Stimulated activated CD4-positive, alpha-beta T cell treated with anti-CD3 and anti-CD28 coated beads, Interleukin-2, amount 100 ng/mL, for 4 hours (primary cell): ENCODE measurements at regions not wholly inside any gene's neighbourhood (a gene's known extent, or its start where the extent isn't known, plus 50 kb on each side); places are given as distances from the start of the nearest gene placed in this dataset.
"Not testable (repeated sequence)": the region's sequence is repeated elsewhere in the genome, so short reads cannot be mapped to it uniquely, and the experiment has no call there.

ENCODE experiments used
- DNase-seq: peaks from one replicate; pipeline ENCODE4 v3.0.0-alpha.2; 2020; ENCODE audit warnings: low read depth

DNA sequence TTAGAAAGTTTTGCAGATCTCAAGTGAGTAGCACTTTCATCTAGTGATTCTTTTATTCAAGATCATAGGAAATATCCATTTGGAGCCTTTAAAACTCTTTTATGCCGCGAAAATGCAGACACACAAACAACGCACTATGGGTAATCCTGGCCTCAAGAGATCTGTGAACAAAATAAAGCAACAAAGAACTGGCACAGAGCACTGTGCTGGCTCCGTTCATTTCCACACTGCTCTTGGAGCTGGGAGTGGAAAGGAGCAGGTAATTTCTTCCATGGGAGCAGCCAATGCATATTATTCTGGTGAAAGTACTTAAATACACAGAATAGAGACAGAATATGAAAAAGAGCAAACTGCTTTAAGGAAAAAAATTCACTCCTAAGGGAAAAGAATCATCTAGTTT, 172.7 kb upstream of the FRG1 start:
- no peak for DNase-seq

DNA sequence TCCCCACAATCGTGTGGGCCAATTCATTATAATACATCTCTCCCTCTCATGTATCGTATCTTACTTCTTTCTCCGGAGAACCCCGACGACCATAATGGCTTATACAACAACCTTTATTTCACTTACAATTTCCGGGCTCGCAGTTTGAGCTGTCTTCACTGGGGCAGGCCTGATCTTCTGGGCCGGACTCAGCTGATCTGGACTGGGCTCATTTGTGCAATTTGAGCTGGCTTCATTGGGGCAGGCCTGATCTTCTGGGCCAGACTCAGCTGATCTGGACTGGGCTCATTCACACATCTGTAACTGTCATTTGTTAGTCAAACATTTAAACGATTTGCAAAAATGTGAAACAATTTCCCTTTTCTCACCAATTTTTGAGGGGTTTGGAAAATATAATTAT, 171.5 kb upstream of the FRG1 start:
- no peak for DNase-seq

DNA sequence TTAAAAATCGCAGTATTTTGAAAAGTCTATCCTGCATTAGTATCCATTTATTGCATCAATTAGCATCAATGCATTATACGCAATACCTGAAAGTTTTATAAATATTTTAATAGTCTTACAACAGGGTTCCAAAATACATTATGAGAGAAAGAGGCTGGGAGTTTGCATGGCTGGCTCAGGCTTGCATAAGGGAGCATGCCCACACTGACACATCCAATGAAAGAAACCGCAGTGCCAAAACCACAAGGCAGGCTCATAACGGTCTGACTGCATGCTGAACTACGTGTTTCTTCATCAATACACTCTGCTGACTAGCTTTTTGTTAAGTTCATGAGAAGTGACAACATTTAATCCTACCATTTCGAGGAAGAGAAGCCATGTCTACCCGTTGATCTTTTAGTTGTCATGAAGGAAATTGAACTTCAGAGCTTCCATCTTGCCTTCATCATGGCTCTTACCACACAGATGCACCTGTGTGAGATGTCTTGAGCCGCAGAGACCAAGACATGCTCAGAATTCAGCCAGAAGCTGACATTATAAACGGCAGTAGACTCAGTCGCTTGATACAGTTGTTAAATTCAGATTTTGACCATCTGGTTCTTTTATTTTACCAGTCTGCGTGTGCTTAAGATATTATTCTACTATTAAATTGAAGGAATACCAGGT, 168.8 kb upstream of the FRG1 start:
- DNase-seq, result no peak

DNA sequence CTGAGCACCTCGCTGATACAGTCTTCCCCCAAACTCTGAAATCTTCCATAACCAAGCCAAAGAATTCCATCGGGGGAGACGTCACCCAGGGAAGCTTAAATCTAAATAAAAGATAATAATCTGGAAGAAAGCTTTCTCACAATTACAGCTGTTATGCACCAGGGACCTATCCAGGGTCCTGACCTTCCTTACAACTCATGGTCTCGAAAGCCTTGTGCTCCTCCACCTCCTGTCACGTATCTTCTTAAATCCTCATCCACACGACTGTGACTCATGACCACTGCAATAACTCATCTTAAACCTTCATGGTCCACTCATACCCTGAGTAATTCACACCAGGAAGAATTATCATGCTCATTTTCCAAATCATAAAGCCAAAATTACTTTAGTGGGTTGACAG, 166.8 kb upstream of the FRG1 start:
- no peak for DNase-seq

DNA sequence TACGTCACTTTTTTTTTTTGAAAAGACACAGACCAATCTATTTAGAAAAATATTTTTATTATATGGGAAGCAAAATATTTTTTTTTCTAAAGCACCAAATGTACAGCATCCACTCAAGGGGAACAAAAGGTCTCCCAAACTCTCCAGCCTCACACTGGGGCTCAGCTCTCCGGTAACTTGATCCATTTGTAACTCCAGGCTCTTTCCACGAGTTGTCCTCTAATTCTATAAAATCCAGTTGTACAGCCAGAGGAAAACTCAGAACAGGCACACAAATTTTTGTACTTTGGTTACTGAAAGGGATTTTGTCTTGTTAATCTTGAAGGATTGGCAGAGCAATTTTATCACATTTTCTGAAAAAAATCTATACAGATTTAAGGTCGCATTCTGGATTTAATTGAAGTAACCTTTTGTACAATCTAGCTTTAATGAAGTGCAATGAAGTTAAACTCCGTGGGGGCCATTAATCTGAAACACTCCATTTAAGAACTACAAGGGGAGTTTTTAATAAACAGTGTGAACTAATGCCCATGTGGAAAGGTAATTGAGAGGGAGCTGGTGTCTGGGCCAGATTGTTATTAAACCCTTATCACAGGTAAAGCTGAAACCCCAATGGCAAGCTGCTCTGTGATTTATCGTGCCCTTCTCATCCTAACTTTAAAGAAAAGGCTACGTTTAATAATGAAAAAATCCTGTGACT, 161.2 kb upstream of the FRG1 start:
- no peak for DNase-seq

DNA sequence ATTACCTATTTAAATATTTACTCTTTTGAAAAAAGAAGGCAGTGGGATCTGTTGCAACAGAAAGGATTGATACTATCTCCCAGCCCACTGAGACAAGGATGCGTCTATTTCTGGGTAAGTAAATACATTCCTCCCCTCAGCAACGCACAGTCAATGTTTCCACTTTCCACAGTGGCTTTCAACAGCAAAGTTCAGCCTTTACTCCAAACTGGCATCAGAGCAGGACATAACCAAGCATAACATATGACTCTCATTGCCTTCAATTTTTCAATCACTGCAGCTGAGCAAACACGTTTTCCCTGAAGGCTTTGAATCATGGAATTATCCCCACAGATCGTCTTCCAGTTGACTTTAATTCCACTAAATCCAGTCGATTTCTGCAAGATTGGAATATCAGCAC, 160.3 kb upstream of the FRG1 start:
- DNase-seq, result no peak

DNA sequence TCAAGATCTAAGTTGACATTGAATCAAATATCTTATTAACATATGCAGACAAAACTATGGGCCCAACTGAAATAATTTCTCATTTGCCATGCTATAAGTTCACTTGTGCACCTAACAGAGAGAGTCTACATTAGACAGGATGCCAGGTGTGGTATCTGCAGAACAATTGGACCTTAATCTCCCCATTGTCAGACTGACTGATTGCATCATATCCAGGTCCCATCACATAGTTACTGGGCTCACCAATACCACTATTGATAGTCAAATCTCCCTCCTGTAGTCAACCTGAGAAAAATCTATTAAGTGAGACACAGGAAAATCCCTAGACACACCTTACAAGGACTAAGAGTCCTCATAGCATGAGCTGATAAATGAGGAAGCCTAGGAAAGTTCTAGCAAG, 156.0 kb upstream of the FRG1 start:
- no peak for DNase-seq

DNA sequence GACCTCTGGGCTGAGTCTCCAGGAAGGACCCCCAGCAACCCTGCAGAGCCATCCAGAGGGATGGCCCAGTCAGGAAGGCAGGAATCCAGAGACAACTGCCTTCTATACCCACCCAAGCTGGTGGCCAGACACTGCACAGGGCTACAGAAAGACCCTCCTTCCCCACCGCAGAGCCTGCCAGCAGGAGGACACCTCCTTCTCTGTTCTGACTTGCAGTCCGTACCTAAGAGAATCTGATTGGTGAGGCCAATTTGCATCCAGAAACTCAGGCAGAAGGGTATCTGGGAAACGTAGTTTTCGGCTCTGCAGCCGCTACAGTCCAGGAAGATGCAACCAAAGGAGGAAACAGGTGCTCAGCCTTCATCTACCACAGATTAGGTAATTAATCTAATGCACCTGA, 155.4 kb upstream of the FRG1 start:
- DNase-seq, result no peak

DNA sequence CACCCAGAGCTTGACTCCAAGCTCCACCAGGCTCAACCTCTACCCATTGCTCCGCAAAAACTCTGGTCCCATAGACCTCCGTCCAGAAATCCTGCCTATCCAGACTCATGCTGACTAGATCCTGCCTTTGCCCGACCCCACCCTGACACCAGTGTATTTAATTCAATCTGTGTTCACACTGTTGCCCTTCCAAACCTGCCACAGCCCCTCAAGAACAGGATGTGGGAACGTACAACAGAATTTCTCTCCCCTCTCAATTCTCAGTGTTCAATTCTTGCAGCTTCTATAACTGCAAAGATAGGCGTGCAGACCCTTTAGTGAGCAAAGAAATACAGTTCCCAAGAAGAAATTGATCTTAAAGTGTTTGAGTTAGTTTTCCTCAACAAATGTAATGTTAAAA, 154.2 kb upstream of the FRG1 start:
- DNase-seq, result no peak

DNA sequence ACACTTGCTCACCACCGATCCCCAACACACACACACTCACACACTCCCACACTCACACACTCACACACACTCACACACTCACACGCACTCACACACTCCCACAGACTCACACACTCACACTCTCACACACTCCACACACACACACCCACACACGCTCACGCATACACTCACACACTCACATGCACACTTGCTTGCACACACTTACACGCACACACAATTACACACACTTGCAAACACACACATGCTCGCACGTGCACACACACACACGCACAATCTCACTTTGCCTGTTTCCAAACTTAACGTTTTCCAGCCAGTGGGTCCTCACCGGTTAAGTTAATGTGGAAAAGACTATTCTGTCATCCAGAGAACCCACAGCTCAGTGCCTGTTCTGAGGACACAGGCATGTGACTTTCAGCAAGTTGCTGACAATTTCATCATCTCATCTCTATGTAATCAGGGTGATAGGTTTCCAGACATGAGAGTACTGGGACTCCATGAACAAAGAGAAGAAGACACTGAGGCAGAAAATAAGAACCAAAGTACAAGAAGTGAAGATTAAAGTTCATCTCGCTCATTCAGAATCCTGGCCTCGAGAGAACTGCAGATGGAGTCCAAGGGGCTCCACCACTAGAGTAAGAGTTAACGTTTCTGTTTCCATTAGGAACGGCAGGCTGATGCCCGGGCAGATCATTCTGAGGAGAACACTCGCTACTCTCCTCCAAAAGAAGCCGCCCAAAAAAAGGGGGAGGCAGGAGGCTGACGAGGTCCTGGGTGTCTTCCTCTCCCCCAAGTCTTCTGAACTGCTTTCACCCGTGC, 153.2 kb upstream of the FRG1 start:
- DNase-seq, result no peak

DNA sequence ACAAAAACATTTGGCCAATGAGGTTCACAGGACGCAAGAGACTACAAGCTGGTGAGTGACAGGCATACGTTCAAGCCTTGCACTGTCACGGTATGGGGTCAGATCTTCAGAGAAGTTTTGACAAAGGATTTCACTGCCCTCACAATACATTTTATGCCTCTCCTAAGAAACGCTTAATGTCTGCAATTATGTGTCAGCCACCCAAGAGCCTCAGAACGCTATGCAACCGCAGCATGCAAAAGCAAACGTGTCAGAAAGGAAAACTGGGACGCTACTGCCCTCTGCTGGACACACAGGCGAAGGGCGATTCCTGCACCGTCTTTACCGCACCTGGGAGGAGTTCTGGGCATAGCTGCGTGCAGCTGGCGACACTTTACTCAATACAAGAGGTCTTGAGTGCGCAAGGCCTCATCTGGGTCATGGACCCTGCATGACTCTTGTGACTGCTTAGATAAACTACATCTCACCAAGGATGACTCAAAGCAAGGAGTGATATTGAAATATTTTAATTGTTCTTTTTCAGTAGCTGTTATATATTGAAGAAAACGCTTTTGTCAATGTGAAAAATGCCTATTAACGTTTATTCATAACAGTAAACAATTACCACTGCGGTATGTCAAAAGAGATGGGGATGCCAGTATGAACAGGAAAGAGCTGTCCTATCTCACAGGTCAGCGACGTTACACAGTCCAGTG, 147.6 kb upstream of the FRG1 start:
- peak; percentile 13 for DNase-seq

DNA sequence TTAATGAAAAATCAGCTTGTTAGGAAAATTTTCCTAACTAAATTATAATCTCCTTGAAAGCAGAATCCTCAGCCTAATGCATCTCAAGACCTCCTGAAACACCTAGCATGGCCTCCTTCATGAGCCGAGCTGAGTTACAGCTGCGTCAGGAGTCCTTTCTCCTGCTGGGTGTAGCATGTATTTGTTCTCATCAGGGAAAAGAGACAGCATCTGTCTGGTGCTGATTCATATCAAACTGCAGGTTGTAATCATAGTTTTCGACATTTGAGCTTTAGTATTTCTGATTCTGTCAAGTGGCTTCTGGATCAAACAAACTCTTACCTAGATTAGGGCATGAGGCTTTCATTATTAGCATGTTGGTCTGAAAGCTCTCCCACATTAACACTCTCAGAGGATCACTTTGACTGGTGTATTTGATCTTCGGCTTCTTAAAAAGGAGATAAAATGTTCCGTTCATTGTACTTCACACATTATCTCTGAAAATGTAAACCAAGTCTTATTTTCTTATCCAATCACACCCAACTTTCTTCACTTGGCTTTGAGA, 140.1 kb upstream of the FRG1 start:
- DNase-seq, result no peak

DNA sequence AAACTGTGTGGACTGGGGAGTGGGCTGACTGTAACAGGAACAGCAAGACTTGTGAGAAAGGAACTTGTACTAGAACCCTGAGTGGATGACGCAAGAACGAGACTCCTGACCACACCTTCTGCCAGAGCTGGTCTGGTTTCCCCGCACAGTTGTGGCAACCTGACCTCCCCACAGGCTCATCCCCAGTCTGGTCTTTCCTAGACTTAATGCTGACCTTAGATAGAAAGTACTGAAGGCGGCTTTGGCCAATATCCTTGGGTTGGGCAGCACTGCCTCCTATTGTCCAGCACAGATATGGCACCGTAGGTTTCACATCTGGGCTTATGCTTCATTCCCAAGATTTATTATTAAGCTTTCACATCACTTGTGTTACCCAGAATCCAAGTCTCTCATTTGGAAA, 137.8 kb upstream of the FRG1 start:
- no peak for DNase-seq

DNA sequence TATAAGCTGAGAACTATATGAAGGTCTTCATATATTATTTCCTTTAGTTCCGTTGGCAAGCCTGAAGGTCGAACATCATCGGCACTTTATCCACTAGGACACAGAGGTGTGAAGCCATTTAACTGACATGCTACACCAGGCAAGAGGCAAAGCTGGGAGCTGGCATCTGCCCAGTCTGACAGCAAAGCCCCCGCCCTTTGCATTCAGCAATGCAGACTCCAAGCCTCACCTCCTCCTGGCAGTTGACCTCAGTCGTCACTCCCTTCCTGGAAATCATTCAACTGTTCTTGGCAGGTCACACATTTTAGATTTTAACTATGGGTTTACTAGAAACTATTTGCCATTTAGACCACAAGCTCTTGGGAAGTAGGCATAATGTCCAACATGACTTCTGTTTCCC, 135.8 kb upstream of the FRG1 start:
- DNase-seq, result no peak

DNA sequence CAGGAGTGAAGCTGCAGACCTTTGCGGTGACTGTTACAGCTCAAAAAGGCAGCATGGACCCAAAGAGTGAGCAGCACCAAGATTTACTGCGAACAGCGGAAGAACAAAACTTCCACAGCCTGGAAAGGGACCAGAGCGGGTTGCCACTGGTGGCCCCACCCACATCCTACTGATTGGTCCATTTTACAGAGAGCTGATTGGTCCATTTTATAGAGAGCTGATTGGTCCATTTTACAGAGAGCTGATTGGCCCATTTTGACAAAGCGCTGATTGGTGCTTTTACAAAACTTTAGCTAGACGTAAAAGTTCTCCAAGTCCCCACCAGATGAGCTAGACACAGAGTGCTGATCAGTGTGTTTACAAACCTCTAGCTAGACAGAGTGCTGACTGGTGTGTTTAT, 134.2 kb upstream of the FRG1 start:
- no peak for DNase-seq

DNA sequence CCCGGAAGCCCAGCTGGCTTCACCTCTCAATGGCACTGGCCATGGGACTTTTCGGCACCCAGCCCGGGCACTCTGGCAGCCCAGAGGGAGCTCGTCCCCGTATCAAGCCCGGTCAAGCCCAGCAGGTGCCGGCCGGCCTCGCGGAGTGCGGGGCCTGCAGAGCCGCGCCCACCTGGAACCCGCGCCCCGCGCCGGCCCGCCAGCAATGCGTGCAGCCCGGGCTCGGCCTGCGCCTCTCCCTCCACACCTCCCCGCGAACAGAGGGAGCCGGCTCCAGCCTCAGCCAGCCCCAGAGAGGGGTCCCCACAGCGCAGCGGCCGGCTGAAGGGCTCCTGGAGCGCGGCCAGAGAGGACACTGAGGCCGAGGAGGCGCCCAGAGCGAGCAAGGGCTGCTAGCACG, 133.6 kb upstream of the FRG1 start:
- DNase-seq, result no peak

DNA sequence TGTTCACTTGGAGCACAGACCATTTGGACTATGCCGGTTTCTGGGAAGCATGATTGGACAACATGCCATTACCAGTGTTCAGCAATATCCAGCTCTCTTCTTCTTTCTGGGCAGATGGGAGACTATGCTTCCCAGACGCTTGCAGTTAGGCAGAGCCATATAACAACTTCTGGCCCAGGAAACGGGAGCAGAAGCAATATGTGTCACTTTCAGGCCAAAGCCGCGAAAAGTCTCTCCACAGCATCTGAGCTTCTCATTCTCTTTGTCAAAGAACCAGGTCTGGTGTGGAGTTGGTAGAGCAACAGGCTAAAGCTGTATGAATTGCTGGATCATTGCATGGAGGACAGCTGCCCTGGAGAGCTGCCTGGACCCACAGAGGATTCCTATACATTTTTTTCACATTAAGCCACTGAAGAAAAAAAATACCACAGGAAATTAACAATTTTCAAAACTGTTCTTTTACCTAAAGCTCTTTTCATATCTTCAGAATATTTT, 131.4 kb upstream of the FRG1 start:
- no peak for DNase-seq

DNA sequence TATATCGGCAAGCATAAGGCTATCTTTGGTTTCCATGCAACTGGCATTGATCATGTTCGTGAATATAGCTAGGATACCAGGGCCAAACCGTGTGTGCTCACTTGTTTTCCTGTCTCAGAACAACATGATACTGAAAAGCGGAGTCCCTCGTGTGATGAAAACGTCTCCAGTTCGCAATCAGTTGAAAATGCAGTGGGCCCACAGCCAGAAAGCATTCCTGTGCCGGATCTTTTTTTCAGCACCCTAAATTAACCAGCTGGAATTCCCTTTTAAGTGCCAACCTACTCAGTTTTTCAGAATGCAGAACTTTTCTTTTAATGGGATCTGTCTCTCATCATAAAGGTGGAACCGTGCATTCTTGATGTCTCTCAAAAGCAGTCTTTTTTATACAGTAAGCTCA, 130.8 kb upstream of the FRG1 start:
- DNase-seq, result no peak

DNA sequence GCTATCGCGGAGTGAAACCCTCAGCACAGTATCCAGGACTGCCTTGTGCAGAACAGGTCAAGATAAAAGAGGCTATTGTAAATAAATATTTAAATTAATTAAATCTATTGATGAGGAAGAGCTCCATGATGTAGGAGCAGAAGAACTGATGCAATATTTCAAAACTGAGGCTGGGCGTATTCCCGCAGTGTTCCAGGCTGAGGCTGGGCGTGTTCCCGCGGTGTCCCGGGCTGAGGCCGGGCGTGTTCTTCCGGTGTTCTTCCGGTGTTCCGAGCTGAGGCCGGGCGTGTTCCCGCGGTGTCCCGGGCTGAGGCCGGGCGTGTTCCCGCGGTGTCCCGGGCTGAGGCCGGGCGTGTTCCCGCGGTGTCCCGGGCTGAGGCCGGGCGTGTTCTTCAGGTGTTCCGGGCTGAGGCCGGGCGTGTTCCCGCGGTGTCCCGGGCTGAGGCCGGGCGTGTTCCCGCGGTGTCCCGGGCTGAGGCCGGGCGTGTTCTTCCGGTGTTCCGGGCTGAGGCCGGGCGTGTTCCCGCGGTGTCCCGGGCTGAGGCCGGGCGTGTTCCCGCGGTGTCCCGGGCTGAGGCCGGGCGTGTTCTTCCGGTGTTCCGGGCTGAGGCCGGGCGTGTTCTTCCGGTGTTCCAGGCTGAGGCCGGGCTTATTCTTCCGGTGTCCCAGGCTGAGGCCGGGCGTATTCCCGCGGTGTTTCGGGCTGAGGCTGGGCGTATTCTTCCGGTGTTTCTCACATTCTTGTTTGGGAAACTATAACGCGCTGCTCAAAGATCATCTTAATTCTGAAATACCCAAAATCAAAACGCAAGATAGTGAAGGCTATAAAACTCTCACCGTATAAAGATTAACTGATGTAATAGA, 130.1 kb upstream of the FRG1 start:
- not testable (repeated sequence) for DNase-seq

DNA sequence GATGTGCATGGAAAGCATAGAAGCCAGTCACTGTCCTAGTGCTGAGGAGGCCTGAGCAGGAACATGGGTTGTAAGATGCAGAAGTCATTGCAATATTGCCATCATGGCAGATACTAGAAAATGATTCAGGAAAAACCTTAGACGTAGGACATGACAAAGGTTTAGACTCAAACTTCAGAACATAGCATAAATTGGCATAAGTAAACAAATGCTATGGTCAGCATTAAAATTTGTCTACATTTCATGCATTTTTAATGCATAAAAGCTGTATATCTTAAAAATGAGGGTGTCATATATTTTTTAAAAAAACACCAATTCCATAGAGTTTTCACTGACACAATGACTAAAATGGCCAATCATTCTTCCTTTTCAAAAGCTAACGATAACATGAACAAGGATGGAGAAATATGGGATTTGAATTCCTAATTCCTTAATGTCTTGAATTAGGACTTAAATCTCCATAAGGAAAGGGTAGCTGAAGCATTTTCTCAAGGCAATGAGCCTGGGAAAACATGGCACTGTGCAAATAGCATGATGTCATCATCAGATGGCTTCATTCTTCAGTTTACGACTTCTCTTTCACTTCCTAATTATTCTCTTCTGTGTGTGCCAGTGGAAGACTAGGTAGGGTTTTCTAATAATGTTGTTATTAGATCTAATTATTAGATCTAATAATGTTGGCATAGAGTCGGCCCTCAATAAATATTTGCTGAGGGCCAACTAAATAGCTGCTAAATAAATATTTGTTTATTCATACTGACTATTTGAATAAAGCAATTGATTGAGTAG, 125.1 kb upstream of the FRG1 start:
- no peak for DNase-seq
